GM18498 (cell line): ENCODE measurements at regions not wholly inside any gene's neighbourhood (a gene's known extent, or its start where the extent isn't known, plus 50 kb on each side); places are given as distances from the start of the nearest gene placed in this dataset.

Source experiments
- ATAC-seq: cut with Tn5 transposase; IDR thresholded peaks from one replicate; pipeline ENCODE4 v1.9.1; 2021; ENCODE audit warnings: mild to moderate bottlenecking, moderate library complexity; ENCODE audit not compliant: unreplicated experiment

DNA sequence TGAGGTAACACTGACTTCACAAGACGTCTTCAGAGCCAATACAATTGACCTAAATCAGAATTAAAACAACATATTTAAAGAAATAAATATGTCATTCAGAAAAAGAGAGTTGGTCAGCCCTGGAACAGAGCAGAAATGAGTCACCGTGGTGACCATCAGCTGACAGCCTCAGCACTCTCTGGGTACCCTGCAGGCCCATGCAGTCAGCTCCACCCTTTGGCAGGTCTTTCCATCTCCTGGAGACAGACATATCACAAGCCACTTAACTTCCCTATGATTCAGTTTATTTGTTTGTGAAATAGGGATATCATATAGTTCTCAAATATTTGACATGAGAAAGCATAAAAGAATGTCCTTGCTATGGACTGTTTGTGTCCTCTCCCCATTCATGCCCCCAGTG lies 151.6 kb upstream of the MEF2C start:
- no peak for ATAC-seq

DNA sequence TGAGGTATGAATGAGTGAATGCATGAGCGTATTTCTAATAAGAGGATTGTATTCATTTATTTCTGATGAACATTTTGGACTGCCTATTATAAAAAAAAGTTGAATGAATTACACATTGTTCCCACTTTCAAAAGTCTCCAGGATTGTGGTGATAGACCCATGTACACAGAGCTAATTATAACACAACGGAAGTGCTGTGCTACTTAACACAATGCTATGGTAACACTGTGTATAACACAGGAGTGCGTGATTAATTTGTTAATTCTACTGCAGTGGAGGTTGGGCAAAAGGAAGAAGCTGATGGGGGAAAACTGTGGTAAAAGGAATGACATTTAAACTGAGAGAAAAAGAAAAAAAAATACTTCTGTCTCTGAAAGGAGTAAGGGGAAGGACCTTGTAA lies 147.8 kb upstream of the MEF2C start:
- ATAC-seq = no peak

DNA sequence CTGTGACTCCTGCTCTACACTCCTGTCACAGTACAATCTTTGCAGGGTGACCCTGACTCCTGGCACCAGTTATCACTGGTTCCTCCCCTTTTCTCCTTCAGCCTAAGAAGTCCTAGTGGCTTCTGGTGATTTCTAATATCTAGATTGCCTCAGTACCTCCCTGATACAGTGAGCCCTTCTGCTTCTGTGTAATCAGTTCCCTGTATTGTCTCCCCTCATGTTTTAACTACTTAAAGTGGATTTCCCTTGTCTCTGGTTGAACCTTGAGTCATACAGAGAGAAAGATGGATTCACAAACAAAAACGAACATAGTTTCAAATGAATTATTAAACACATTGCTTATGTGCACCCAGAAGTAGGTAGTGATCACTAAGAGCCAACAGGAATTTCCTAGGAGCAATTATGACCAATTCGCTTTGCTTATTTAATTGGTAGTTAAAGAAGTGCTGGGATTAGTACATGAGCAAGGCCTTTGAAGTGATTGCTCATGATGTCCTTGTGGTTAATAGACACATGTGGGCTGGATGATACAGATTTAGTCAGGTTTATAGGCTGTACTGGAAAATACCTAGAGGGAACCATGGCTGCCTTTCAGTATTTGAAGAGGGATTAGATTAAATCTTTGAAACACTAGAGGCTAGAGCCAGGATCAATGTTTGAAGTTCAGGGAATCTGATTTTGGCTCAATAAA lies 145.8 kb upstream of the MEF2C start:
- no peak for ATAC-seq

DNA sequence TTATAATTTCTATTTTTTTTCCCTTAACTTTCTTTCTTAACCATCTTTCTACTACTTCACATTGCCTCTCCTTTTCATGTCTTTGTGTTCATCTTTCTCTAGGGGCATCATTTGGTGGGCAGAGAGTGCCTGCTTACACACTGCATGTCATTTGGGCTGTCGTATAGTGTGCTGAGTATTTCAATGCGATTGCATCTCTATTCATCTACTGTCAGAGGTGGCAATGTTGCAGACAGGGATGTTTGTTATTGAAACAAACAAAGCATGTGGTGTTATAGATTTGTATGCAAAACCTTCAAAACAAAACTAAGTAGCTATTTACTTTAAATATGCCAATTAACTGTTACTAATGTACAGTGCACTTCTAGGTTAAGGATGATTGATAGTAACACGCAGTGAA lies 141.1 kb upstream of the MEF2C start:
- ATAC-seq = no peak

DNA sequence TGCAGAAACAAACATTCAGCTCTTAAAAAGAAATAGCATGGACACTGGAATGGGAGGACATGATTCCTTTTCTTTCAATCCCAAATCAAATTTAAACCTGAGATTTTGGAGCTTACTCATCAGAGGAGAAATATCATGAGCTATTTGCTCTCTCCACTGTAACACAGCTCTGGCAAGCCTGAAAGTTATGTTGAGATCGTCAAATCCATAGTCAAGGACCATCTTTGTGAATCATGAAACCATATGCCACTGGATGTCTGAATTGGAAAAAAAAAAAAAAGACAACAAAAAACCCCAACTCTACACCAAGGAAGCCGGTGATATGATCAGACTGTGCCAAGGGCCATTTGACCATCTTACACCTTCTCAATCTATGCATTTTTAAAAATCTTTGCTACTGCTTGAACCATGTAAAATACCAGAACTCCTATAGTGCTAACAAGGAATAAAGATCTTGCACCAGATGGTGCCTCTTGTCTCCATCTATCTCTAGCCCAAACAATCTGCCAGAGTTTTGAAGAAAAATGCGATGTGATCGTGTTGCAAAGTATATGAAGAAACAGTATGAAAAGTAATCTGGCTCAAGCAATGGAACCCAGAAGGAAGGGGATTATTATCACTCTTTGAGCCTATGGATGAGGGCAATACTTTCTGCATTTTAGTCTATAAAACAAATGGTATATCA lies 138.1 kb upstream of the MEF2C start:
- ATAC-seq = no peak

DNA sequence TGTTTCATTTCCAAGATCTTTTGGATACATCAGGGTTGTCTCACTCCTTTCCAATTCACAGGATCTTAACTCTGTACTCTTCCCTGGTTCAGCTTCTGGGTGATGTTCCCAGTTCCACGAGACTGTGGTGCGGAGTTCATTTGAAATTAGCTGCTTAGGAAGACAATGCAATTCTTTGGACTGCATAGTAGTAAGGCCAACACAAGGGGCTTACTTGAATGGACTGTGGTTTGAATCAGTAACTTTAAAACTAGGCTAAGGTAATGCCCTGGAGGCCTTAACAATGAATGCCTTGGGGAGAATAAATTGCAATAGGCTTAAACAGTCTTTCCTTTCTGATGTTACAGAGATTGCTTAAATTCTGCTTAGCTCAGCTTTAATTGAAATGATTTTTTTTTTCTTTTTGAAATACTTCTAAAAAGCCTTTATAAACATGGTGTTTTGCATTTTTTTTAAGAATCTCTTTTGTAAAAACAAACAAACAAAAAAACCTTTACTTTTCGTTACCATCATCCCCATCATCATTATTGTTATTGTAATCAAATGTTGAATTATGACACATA lies 133.8 kb upstream of the MEF2C start:
- no peak for ATAC-seq

DNA sequence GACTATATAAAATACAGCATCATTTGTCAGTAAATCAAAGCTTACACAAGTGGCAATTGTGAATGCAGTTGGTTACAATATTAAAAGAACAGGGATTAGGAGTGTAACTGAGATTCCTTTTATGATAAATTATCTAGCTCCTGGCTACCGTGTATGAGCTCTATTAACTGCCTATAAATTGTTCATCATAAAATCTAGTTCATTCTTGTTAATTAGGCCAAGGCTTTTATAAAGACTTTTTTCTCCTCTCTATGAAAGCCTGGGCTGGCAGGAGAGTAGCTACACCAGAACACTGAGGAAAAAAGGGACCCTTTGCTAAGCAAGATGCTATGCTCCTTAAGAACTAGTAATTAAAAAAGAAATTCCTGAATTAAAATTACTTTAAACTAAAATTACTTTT lies 132.4 kb upstream of the MEF2C start:
- no peak for ATAC-seq

DNA sequence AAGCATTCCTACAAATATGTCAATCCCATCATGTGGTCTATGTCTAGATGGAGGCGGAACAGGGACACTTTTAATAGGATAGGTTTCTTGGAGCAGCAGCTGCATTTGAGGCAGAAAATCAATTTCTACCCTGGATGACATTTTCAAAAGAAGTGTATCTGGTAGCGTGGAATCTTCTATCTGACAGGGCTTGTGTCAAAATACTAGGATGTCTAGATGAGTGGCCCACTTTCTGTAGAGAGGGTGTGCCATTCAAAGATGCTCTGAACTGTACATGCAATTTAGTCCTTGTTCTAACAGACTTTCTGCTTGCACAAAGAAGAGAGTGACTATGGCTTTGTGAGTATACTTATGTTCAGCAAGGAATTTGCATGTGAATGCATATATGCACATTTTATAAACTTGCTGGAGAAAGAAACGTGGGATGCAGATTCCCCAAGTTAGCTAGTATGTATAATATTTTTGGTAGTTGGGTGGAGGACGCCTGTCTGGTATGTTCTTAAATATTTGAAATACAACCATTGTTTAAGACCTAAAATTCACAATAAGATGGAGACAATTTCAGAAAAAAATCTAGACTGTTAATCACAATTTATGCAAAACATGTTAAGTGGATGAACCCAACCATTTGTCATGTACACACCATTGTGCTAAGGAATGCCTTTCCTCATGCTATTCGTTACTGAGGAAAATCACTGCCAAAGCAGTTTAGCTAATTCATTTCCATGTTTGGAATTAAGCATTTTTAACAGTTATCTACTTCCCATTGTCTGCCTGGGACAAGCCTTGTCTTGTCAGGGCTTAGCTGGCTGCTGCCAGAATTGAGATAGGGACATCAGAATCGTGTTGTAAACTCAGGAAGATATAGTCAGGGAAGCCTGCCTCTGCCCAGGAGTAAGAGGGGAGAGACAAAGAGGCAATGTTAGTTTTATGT lies 129.1 kb upstream of the MEF2C start:
- ATAC-seq = no peak

DNA sequence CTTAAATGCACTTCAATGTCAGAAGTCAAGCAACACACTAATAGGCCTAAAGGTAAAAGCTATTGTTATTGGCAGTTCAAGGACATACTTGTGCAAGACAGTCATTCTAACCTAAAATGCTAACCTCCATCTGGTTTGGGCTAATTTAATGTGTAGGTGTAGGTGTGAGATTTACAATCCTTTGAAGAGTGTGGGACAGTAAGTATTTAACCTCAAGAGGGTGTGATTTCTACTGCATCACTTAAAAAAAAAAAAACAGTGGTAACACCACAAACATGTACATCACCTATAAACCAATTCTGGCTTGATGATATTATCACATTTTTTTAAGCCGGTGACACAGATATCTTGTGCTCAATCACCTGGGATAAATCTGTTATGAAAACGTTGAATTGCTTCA lies 127.5 kb upstream of the MEF2C start:
- ATAC-seq = no peak

DNA sequence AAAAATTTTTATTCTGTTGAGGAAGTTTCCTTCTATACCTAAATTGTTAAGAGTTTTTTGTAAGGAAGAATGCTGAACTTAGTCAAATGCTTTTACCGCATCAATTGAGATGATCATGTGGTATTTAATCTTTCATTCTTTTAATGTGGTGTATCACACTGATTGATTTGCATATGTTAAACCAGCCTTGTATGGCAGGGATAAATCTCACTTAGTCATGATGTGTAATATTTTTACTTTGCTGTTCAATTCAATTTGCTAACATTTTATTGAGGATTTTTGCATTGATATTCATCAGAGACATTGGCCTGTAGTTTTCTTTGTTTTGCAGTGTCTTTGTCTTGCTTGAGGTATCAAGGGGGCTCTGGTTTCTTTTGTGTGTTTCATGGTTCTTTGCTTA lies 125.3 kb upstream of the MEF2C start:
- no peak for ATAC-seq

DNA sequence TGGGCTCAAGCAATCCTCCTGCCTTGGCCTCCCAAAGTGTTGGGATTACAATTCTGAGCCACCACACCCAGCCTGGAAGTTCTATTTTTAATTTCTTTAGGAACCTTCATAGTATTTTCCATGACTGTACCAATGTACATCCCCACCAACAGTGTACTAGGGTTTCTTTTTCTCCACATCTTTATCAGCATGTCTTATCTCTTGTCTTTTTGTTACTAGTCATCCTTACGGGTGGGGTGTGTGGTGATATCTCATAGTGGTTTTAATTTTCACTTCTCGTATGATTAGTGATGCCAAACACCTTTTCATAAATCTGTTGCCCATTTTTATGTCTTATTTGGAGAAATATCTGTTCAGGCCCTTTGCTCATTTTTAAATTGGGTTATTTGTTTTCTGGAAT lies 123.0 kb upstream of the MEF2C start:
- ATAC-seq = no peak

DNA sequence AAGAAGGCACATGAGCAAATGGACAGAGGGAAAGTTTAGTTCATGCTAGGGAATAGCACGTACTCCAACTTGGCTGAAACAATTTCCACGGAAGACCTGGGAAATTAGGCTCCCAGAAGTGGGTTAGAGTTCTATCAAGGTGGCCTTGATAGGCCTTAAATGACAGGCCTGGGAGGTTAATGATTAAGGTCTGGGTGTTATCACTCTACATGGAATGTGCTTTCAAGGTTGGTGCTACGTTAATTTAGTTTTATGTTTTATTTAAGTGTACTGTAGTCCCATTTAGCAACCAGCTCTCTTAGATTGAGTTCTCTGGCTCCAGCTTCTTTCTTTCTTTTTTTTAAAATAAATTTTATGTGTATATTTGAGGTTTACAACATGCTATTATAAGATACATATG lies 121.4 kb upstream of the MEF2C start:
- ATAC-seq = no peak

DNA sequence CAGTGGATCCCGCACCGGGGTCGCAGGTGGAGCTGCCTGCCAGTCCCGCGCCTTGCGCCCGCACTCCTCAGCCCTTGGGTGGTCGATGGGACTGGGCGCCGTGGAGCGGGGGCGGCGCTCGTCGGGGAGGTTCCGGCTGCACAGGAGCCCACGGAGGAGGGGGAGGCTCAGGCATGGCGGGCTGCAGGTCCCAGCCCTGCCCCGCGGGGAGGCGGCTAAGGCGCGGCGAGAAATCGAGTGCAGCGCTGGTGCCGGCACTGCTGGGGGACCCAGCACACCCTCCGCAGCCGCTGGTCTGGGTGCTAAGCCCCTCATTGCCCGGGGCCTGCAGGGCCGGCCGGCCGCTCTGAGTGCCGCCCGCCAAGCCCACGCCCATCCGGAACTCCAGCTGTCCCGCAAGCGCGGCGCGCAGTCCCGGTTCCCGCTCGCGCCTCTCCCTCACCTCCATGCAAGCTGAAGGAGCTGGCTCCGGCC lies 120.6 kb upstream of the MEF2C start:
- ATAC-seq = no peak

DNA sequence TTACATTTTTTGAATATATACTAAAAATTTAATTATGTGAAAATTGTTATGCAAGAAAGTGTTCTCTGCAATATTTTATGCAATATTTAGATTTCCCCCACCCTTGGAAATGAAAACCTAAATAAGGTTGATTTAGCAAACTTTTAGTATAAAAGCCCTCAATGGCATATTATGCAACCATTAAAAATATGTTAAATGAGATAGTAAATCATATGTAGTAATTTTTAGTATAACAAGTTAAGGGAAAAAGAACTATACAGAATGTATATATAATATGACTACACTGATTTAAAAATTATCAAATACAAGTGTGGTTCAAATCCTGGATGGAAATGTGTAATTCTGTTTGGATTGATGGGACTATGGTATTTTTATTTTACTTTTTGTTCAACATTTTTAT lies 116.9 kb upstream of the MEF2C start:
- ATAC-seq = no peak

DNA sequence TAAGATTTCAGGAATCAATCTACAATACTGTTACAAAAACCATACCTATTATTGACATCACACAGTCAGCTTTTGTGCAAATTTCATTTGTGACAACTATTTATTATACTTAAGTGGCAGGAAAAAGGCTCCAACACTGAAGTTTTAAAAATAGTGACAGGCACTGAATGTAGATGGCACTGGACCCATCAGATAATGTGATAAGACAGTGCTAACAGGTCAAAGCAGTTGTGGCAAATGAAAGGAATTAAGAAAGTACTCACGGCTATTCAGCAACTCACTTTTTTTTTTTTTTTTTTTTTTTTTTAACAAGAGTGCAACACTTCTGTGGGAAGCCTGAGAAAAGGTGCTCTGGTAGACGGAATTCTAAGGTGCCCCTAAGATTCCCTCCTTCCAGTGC lies 115.0 kb upstream of the MEF2C start:
- ATAC-seq = no peak

DNA sequence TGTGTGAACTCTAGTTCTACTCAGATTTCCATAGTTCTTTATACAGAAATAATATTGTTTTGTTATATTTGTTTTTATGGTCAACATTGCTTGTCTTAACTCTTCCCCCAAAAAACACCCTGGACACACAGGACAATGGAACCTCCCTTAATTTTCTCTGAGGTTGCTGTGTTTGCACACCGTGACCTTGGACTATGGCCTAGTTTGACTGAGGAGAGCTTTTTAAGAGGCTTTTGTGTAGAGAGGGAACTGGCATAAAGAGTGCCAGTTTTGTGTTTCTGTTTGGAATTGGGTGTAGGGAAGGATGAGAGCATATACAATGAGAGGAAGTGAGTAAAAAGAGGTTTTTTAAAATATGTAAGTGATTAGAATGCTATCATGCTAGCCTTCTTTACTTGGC lies 101.1 kb upstream of the MEF2C start:
- no peak for ATAC-seq

DNA sequence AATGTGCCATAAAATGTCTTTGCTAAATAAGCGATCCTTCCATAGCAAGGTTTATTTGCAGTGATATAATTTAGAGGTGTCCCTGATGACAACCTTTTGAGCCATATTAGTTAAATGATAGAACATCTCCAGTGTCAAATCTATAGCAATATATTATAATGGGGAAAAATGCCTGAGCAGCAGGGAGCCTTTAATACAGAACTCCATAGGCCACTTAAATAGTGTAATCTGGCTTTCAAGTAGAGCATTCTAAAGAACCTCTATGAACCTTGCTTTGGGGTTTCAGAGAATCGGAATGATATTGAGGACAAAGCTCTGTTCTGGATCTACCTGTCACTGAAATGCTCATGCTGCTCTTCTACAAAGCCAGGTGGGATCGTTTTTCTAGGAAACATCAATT lies 96.7 kb upstream of the MEF2C start:
- peak; percentile 19 for ATAC-seq

DNA sequence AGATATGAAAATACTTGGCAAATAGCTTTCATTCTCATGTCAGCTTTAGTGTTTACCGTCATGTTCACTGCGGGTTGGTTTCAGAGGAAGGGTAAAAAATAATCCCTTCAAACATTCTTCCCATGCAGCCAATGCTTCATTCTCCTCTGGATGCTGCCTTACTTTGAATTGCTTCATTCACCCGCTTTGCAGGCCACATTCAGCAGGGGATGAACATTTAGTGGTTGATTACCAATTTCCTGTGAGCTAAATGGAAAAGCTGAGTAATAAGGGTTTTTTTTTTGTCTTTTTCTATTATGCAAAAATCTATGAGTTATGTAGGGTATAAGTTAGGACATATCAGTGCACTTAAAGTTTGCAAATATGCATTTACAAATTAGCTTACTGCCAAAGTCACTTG lies 96.3 kb upstream of the MEF2C start:
- ATAC-seq = peak; percentile 73

DNA sequence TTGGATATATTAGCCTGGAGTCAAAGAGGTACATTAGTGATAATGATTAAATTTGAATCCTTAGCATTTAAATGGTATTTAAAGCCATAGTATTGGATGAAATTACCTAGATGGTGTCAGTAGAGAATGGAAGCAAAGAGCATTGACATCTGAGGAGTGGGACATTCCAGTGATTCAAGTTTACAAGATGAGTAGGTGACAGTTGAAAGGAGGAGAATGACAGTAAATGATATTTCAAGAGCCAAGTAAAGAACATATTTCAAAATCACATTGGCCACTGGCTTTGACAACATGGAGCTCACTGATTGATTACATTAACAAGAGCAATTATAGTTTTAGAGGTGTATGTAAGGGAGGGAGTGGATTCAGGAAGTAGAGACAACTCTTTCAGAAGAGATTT lies 93.9 kb upstream of the MEF2C start:
- no peak for ATAC-seq

DNA sequence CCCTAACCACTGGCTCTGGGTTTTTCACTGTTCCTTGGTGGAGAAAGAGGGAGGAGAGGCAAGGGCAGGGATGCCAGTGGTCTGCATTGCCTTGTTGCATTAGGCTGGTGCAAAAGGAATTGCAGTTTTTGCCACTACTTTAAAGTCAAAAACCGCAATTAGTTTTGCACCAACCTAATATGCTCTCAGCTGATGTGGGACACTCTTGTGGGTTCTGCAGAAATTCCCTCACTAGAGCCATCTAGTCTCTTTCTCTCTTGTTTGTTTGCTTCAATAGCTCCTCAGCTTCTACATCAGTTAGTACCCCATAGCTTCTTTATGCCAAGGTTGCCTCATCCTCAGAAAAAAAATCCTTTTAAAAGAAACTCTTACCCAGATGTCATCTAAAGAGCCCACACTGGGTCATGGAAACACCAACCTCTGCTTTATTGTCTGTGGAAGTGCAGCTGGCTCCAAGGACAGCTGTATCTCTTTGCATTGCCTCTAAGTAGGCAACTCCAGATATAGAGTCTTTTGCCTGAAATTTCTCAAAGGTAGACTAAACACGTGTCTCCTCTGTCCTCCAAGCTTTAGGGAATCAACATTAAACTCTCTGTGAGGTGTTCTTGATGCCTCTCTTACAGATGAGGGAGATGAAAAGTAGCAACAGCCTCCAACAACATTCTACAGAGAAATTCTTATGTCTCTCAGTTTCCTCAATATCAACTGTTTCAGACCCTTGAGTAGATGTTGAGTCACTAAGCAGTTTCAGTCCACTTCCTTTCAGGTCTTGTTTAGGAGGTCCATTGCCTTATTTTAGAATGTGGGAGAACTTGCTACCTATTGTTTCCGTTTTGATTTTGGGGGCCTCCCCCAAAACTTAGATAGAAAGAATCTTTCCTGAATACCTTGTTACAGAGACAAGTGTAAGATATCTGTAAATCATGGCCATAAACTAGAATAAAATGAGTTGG lies 84.9 kb upstream of the MEF2C start:
- ATAC-seq = peak; percentile 90
